Keratinocyte (primary cell): ENCODE measurements at regions not wholly inside any gene's neighbourhood (a gene's known extent, or its start where the extent isn't known, plus 50 kb on each side); places are given as distances from the start of the nearest gene placed in this dataset.

ENCODE experiments used
- CTCF ChIP-seq, 3 experiments: IDR thresholded peaks in 1 of 3; conservative IDR thresholded peaks in 1 of 3; optimal IDR thresholded peaks in 1 of 3; 2 replicates in 2 of 3; 3 replicates in 1 of 3; pipeline versions ENCODE3 to v1.5.1; 2011; ENCODE audit warnings: low read length in 3 of 3, mild to moderate bottlenecking in 3 of 3, moderate library complexity in 2 of 3, control low read depth in 1 of 3, inconsistent platforms in 1 of 3; ENCODE audit not compliant: insufficient read depth in 2 of 3; ENCODE audit errors: extremely low read depth in 1 of 3
- EZH2 ChIP-seq: IDR thresholded peaks from one replicate; pipeline ENCODE4 v1.6.1; 2012; ENCODE audit warnings: inconsistent platforms, mild to moderate bottlenecking, low read length, moderate library complexity

GRCh38 chr19:28049875-28050274 lies 1163.1 kb downstream of the UQCRFS1 start:
- TF ChIP-seq CTCF (optimal IDR thresholded peaks at IDR 0.05 in 1 of 3, IDR thresholded peaks at IDR 0.05 in 1 of 3, conservative IDR thresholded peaks at IDR 0.05 in 1 of 3; ENCODE audit: extremely low read depth in 1 of 3, insufficient read depth in 2 of 3, low read length in 3 of 3) = no peak
- no peak for TF ChIP-seq EZH2
